Astrocyte of the cerebellum (primary cell): ENCODE measurements at regions not wholly inside any gene's neighbourhood (a gene's known extent, or its start where the extent isn't known, plus 50 kb on each side); places are given as distances from the start of the nearest gene placed in this dataset.
"Not testable (repeated sequence)": the region's sequence is repeated elsewhere in the genome, so short reads cannot be mapped to it uniquely, and the experiment has no call there.

Source experiments
- DNase-seq: peaks from one replicate; pipeline ENCODE4 v3.0.0-alpha.2; 2011; ENCODE audit warnings: low read depth
- H3K4me3 ChIP-seq: 2 replicates; pipeline ENCODE4 v1.5.1; 2011; ENCODE audit warnings: mild to moderate bottlenecking, low read depth, low read length, moderate library complexity
- CTCF ChIP-seq: IDR thresholded peaks from 2 replicates; pipeline ENCODE4 v1.5.1; 2012; ENCODE audit warnings: low read length, low read depth, moderate library complexity, mild to moderate bottlenecking; ENCODE audit errors: missing control alignments
- in situ Hi-C: cut with HindIII; loops from 2 replicates; pipeline ENCODE4 v1.10.0; 2017; ENCODE audit warnings: low sequenced_read_pairs

- in situ Hi-C loops = no loop called here
- no peak for TF ChIP-seq CTCF
- H3K4me3 ChIP-seq = no peak overlapping the region
- DNase-seq = no peak
Observed at GRCh38 chr10:3658766-3659165, 126.2 kb downstream of the KLF6 start.

GRCh38 chr10:3656214-3656613 is 128.8 kb downstream of the KLF6 start:
- in situ Hi-C loops = no loop called here
- TF ChIP-seq CTCF = no peak
- no peak for DNase-seq
- H3K4me3 ChIP-seq = no peak overlapping the region

- TF ChIP-seq CTCF = no peak
- H3K4me3 ChIP-seq = no peak overlapping the region
- in situ Hi-C loops = no loop called here
- DNase-seq = no peak
Observed at GRCh38 chr10:3655528-3655927, 129.5 kb downstream of the KLF6 start.

- no peak for TF ChIP-seq CTCF
- DNase-seq = no peak
- in situ Hi-C loops = no loop called here
- no peak overlapping the region for H3K4me3 ChIP-seq
Observed at GRCh38 chr10:3654980-3655379, 130.0 kb downstream of the KLF6 start.

- no peak overlapping the region for H3K4me3 ChIP-seq
- peak; percentile 8 for DNase-seq
- TF ChIP-seq CTCF = no peak
- in situ Hi-C loops = no loop called here
Observed at GRCh38 chr10:3654496-3654895, 130.5 kb downstream of the KLF6 start.

GRCh38 chr10:3653303-3653702 is 131.7 kb downstream of the KLF6 start:
- DNase-seq, H3K4me3 ChIP-seq, in situ Hi-C loops: not testable (repeated sequence)

GRCh38 chr10:3652886-3653285 is 132.1 kb downstream of the KLF6 start:
- no peak overlapping the region for H3K4me3 ChIP-seq
- no peak for TF ChIP-seq CTCF
- DNase-seq = no peak
- in situ Hi-C loops = no loop called here
